Germinal center (tissue), 1 donor: ENCODE measurements at regions not wholly inside any gene's neighbourhood (a gene's known extent, or its start where the extent isn't known, plus 50 kb on each side); places are given as distances from the start of the nearest gene placed in this dataset.

Experiments
- DNase-seq: peaks from one replicate; pipeline ENCODE4 v3.0.0; 2012; ENCODE audit warnings: mixed read lengths, low spot score

DNA sequence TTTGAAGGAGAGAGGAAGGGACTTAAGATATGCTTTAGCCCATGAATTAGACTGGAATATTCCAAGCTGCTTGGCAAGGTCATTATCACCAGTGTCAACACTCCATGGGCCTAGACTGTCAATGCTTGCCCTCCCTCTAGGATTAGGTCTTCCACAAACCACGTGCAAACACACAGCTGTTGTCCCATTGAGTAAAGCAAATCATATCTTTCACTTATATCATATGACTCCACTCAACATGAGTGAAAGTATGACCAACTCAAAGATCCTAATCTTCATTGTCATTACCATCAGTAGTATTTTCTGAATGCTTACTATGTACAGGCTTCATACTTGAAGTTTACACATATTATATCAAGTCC, 57.0 kb upstream of the GRAMD2B start:
- no peak for DNase-seq

DNA sequence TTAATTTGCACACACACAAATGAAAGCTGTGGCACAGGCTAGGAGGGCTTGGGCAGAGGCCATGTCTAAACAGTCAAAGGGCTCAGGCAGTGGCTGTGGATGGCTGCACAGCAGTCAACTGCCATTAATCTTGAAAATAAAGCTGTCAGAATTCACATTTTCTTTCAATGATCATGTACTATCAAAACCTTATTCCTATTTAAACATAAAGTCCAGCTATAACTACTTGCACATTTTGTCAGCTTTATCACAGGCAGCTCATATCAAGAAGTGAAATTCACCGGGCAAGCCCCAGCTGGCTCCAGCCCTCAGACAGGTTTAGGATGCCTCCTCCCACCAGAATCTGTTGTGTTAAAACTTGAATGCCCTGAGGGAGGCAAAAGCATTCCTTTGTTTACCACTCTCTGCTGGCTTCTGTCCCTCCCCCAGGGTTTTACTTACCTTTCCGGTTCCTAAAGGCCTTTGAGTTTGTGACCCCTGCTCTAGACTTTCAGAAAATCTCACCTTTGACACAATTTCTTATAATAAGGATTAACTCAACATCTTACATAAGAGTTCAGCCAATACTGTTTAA, 54.9 kb upstream of the GRAMD2B start:
- DNase-seq = no peak

DNA sequence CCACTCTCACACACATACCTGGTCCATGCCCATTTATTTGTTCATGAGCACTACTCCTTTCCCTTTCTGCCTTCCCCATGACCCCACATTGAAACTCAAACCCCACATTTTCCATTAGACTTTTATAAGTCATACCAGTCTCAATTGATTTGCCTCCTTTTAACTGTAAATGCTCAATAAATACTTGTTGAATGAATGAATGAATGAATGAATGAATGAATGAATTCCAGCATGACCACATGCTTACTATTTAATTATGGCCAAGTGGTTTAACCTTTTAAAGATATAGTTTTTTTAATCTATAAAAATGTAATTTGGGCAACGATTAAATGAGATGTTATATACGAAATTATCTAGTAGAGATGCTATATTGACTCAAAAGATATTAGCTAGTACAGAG, 54.1 kb upstream of the GRAMD2B start:
- no peak for DNase-seq

DNA sequence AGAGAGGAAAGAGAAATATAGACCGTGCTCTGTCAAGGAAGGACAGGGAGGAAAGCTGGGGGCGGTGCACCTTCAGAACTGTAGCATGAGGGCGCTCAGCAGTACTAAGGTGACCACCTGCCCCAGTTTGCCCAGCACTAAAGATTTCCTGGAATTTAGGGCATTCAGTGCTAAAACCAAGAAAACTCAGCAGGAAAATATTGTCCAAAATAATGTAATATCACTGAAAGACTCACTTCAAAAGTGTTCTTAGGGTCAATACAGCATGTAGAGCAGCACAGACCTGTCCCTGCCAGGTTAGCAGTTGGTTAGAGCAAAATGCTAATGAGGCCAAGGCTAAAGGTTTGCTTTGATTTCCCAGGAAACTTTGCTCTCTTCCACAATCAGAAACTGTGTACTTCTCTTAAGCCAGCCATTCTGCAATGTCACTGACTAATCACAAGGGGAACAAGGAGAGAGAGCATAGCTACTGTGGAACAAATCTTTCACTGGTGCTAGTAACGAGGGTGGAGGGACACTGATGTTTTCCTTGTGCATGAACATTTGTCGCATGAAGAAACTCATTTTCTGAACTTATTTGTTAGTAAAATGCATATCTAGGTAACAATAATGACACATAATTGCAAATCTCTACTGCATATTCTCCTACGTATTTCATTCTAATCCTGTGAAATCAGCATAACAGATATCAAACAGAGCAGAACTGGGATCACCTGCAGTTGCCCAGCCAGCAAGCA, 53.0 kb upstream of the GRAMD2B start:
- DNase-seq = no peak

DNA sequence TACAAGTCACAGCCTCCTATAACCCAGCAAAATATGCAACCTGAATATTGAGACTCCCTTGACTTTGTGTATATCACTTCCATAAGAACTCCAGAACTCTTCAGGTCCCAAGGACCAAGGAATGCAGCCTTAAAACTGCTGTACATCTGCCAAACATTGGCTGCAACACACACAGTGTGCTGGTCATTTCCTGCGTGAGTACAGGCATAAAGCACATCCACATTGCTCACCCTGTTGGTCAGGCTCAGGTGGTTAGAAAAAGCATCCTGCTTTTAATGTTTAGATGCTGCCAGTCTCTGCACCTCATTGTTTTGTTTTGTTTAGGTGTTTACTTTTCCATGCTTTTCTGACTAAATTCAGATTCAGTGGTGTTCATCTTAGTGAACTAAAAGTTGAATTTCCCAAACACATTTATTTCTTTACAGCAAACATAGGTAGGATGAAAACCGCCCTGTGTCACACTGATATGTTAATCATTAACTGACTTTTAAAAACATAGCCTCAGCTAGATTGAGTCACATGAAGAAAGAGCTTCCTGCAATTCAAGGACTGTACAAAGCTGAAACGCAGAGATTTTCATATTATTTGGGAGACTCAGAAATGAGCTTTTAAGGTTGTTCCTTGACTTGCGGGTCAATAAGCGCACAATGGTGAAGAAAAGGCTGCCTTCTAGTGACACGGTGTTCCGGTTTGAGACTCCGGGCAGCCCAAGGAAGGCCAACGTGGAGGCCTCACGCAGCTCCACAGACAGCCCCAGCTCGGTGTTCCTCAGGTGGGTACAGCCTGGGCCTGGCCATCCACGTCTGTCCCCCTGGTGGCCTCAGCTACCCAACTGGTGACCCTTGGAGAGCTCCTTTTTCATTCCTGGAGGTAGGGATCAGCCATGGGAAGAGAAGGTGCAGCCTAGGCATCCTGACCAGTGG, 52.2 kb upstream of the GRAMD2B start:
- DNase-seq = no peak

DNA sequence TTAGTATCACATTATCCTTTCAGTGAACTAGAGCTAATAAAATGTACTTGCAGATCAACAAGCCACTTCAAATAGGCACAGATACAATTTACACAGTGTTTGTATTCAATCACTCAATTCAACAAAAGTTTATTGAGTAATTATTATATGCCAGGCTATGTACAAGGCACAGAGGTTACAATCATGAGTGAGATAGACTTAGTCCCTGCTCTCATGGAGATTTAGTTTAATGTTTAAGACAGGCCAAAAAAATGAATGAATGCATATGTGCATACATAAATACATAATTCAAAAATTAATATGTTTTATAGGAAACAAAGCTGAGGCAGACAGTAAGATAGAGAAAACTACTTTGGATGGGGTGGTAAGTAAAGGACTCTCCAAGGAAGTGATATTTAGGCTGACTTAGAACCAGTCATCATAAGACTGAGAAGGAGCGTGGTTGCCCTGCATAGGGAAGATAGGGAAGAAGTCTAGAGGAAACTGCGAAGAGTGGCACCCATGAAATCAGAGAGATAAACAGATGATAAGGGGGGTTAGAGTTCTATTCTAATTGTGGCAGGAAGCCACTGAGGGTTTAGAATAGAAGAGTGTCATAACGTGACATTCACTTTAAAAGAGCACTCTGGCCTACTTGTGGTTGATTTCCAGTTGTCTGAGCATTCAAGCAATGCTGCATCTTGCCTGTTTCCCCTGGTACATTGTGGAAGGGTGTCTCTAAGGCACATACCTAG, 49.7 kb upstream of the GRAMD2B start:
- DNase-seq = no peak
